Neural cell (in vitro differentiated cells): ENCODE measurements at regions not wholly inside any gene's neighbourhood (a gene's known extent, or its start where the extent isn't known, plus 50 kb on each side); places are given as distances from the start of the nearest gene placed in this dataset.

Experiments
- H2AFZ ChIP-seq: fragments of 200-600, 300-800 bp; sonication (generic), shearing (Covaris generic); 2 replicates; pipeline ENCODE4 v1.6.0; 2014; ENCODE audit warnings: low read depth, mild to moderate bottlenecking, antibody characterized with exemption, low read length, moderate library complexity
- H3F3A ChIP-seq: fragments of 200-600 bp; shearing (Covaris generic); 2 replicates; pipeline ENCODE4 v1.6.1; 2016; ENCODE audit warnings: mild to moderate bottlenecking, moderate library complexity, mixed read lengths, antibody characterized with exemption, low read length; ENCODE audit not compliant: insufficient read depth, poor library complexity, severe bottlenecking
- H3K27ac ChIP-seq: fragments of 200-600, 300-800 bp; sonication (generic), shearing (Covaris generic); 2 replicates; pipeline ENCODE4 v1.5.1; 2014; ENCODE audit warnings: mild to moderate bottlenecking, low read length, moderate library complexity
- H3K27me3 ChIP-seq: fragments of 300-800, 200-600 bp; sonication (generic), shearing (Covaris generic); 2 replicates; pipeline ENCODE4 v1.6.0; 2014; ENCODE audit warnings: mild to moderate bottlenecking, low read depth, low read length, moderate library complexity; ENCODE audit not compliant: insufficient read depth
- H3K36me3 ChIP-seq: fragments of 300-800, 200-600 bp; sonication (generic), shearing (Covaris generic); 2 replicates; pipeline ENCODE4 v1.5.1; 2014; ENCODE audit warnings: mild to moderate bottlenecking, antibody characterized with exemption, low read length, moderate library complexity; ENCODE audit not compliant: insufficient read depth
- H3K4me2 ChIP-seq: fragments of 300-800, 200-600 bp; sonication (generic), shearing (Covaris generic); 2 replicates; pipeline ENCODE4 v1.6.0; 2014; ENCODE audit warnings: mild to moderate bottlenecking, low read length
- H3K4me3 ChIP-seq: fragments of 300-800, 200-600 bp; sonication (generic), shearing (Covaris generic); 2 replicates; pipeline ENCODE4 v1.5.1; 2014; ENCODE audit warnings: mild to moderate bottlenecking, low read length, moderate library complexity
- H3K79me2 ChIP-seq: fragments of 200-600 bp; shearing (Covaris generic); replicated peaks from 2 replicates; pipeline ENCODE4 v1.6.0; 2014; ENCODE audit warnings: mild to moderate bottlenecking, low read length, moderate library complexity; ENCODE audit not compliant: insufficient read depth
- H3K9ac ChIP-seq: fragments of 300-800, 200-600 bp; sonication (generic), shearing (Covaris generic); 2 replicates; pipeline ENCODE4 v1.6.1; 2016; ENCODE audit warnings: mild to moderate bottlenecking, low read length, mixed read lengths
- H3K9me2 ChIP-seq: fragments of 200-600 bp; shearing (Covaris generic); 2 replicates; pipeline ENCODE4 v1.6.1; 2016; ENCODE audit warnings: mild to moderate bottlenecking, low read length, mixed read lengths; ENCODE audit not compliant: insufficient read depth
- H3K9me3 ChIP-seq: fragments of 200-600, 300-800 bp; sonication (generic), shearing (Covaris generic); 2 replicates; pipeline ENCODE4 v1.6.1; 2016; ENCODE audit warnings: mild to moderate bottlenecking, mixed run types, low read length, moderate library complexity, mixed read lengths
- H4K20me1 ChIP-seq: fragments of 200-600 bp; shearing (Covaris generic); 2 replicates; pipeline ENCODE4 v1.6.1; 2016; ENCODE audit warnings: mild to moderate bottlenecking, mixed run types; ENCODE audit not compliant: insufficient read depth
- CTCF ChIP-seq: fragments of 450-650 bp; IDR thresholded peaks from 2 replicates; pipeline ENCODE4 v1.5.1; 2014; ENCODE audit warnings: antibody characterized with exemption, mild to moderate bottlenecking, moderate library complexity; ENCODE audit not compliant: poor library complexity, severe bottlenecking
- EP300 ChIP-seq: fragments of 450-650 bp; conservative IDR thresholded peaks from 2 replicates; pipeline ENCODE4 v1.6.1; 2014; ENCODE audit warnings: antibody characterized with exemption, mild to moderate bottlenecking, moderate library complexity; ENCODE audit not compliant: poor library complexity, severe bottlenecking
- EZH2 ChIP-seq: fragments of 200-600, 300-800 bp; shearing (Covaris generic), sonication (generic); IDR thresholded peaks from 2 replicates; pipeline ENCODE4 v1.6.1; 2014; ENCODE audit warnings: antibody characterized with exemption, low read length, borderline replicate concordance, mild to moderate bottlenecking; ENCODE audit not compliant: insufficient read depth, poor library complexity, severe bottlenecking
- MXI1 ChIP-seq: fragments of 450-650 bp; conservative IDR thresholded peaks from 2 replicates; pipeline ENCODE4 v1.6.1; 2014; ENCODE audit warnings: antibody characterized with exemption, mild to moderate bottlenecking; ENCODE audit not compliant: poor library complexity, severe bottlenecking
- POLR2AphosphoS5 ChIP-seq: IDR thresholded peaks from 2 replicates; pipeline ENCODE4 v1.6.1; 2012
- RAD21 ChIP-seq: fragments of 450-650 bp; conservative IDR thresholded peaks from 2 replicates; pipeline ENCODE4 v1.6.1; 2014; ENCODE audit warnings: antibody characterized with exemption, mild to moderate bottlenecking, moderate library complexity
- REST ChIP-seq: IDR thresholded peaks from 2 replicates; pipeline ENCODE4 v1.6.1; 2012; ENCODE audit warnings: borderline replicate concordance
- SMC3 ChIP-seq: fragments of 450-650 bp; conservative IDR thresholded peaks from 2 replicates; pipeline ENCODE4 v1.6.1; 2014; ENCODE audit warnings: antibody characterized with exemption, mild to moderate bottlenecking, moderate library complexity; ENCODE audit not compliant: poor library complexity
- TAF1 ChIP-seq: IDR thresholded peaks from 2 replicates; pipeline ENCODE4 v1.6.1; 2012; ENCODE audit warnings: low read depth

DNA sequence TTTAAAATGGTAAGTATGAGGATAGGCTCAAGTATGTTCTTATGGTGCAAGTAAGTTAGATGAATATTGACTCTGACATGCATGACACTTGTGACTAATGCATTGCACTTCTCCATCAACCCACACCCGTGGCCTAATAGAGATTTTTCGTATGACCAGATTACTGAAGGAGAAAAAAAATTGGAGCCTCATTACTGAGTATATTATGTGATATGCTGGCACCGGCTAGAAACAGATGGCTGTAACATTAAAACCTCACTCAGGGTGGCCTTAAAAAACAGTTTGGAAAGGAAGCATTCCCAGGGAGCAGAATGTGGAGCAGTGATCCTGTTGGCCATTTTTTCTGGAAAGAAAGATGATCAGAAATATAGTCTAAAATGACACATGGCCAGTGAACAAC lies 766.4 kb downstream of the PRELID2 start:
- no peaks in the 10 kb centered on the region for H3F3A ChIP-seq
- H3K27ac ChIP-seq: no peak overlapping the region
- H3K9ac ChIP-seq: no peak overlapping the region
- no peaks in the 10 kb centered on the region for H4K20me1 ChIP-seq
- H3K36me3 ChIP-seq: no peaks in the 10 kb centered on the region
- no peak overlapping the region for H3K4me2 ChIP-seq
- H3K9me2 ChIP-seq: no peaks in the 10 kb centered on the region
- H3K9me3 ChIP-seq: no peaks in the 10 kb centered on the region
- H2AFZ ChIP-seq: no peak overlapping the region
- no peaks in the 10 kb centered on the region for H3K79me2 ChIP-seq
- no peak for TF ChIP-seq TAF1
- no peak for TF ChIP-seq SMC3
- no peak for TF ChIP-seq RAD21
- no peak for TF ChIP-seq POLR2AphosphoS5
- no peak for TF ChIP-seq CTCF
- no peak for TF ChIP-seq MXI1
- TF ChIP-seq EP300: no peak
- TF ChIP-seq REST: no peak
- TF ChIP-seq EZH2: no peak
- H3K27me3 ChIP-seq: no peaks in the 10 kb centered on the region
- H3K4me3 ChIP-seq: no peak overlapping the region

GRCh38 chr5:145062280-145063062 lies 772.7 kb downstream of the PRELID2 start:
- Histone ChIP-seq H4K20me1 (no peaks in the 10 kb centered on the region), H3K4me2 (no peak overlapping the region), H3K9ac (no peak overlapping the region), H3K79me2 (no peaks in the 10 kb centered on the region), H3F3A (no peaks in the 10 kb centered on the region), H2AFZ (no peak overlapping the region), H3K4me3 (no peak overlapping the region), H3K36me3 (no peaks in the 10 kb centered on the region), H3K27ac (no peak overlapping the region), H3K9me2 (no peaks in the 10 kb centered on the region), H3K9me3 (no peaks in the 10 kb centered on the region), H3K27me3 (no peaks in the 10 kb centered on the region)
- TF ChIP-seq RAD21 (no peak), EZH2 (no peak), POLR2AphosphoS5 (no peak), SMC3 (no peak), EP300 (no peak), TAF1 (no peak), REST (no peak), MXI1 (no peak), CTCF (no peak)
